Common myeloid progenitor, CD34-positive (primary cell): ENCODE measurements at regions not wholly inside any gene's neighbourhood (a gene's known extent, or its start where the extent isn't known, plus 50 kb on each side); places are given as distances from the start of the nearest gene placed in this dataset.

Experiments
- CTCF ChIA-PET: fragments of 350-600 bp; sonication (Branson Sonifier 250); formaldehyde crosslinking; loops from one replicate; lab custom pipeline; 2021; ENCODE audit warnings: antibody characterized with exemption; lab: Charles Lee
- POLR2A ChIA-PET: fragments of 350-600 bp; sonication (Branson Sonifier 250); formaldehyde crosslinking; loops from one replicate; lab custom pipeline; 2021; ENCODE audit warnings: antibody characterized with exemption; lab: Charles Lee
- DNase-seq, 3 donors: peaks; one replicate each; pipeline versions ENCODE4 v3.0.0 to v3.0.0-alpha.2; 2013
- H3K27ac ChIP-seq, 2 experiments: 1 replicate in 1 of 2; 2 replicates in 1 of 2; pipeline ENCODE4 v1.7.0; 2013; ENCODE audit warnings: inconsistent platforms in 2 of 2, low read length in 2 of 2, mild to moderate bottlenecking in 2 of 2, low read depth in 1 of 2, moderate library complexity in 1 of 2; ENCODE audit not compliant: severe bottlenecking in 2 of 2, insufficient read depth in 1 of 2, poor library complexity in 1 of 2
- H3K27me3 ChIP-seq, 5 experiments: replicated peaks in 2 of 5; 1 replicate in 3 of 5; 2 replicates in 2 of 5; pipeline versions ENCODE4 v1.6.1 to v1.7.0; 2013; ENCODE audit warnings: low read length in 4 of 5, mild to moderate bottlenecking in 2 of 5, moderate library complexity in 2 of 5, inconsistent platforms in 1 of 5; ENCODE audit not compliant: insufficient read depth in 5 of 5, control insufficient read depth in 4 of 5
- H3K36me3 ChIP-seq, 4 experiments: 1 replicate in 2 of 4; 2 replicates in 2 of 4; pipeline versions ENCODE4 v1.6.1 to v1.7.0; 2013; ENCODE audit warnings: low read length in 3 of 4, control low read depth in 1 of 4, mild to moderate bottlenecking in 1 of 4; ENCODE audit not compliant: control insufficient read depth in 4 of 4, insufficient read depth in 4 of 4
- H3K4me1 ChIP-seq, 4 experiments: 1 replicate in 3 of 4; 2 replicates in 1 of 4; pipeline versions ENCODE4 v1.6.1 to v1.7.1; 2013; ENCODE audit warnings: low read length in 3 of 4, mild to moderate bottlenecking in 3 of 4, control low read depth in 1 of 4, inconsistent platforms in 1 of 4, moderate library complexity in 1 of 4; ENCODE audit not compliant: control insufficient read depth in 4 of 4, insufficient read depth in 4 of 4; ENCODE audit errors: control extremely low read depth in 1 of 4
- H3K4me3 ChIP-seq, 7 experiments: 1 replicate in 4 of 7; 2 replicates in 3 of 7; pipeline versions ENCODE4 v1.5.1 to v1.7.0; 2013; ENCODE audit warnings: mild to moderate bottlenecking in 7 of 7, low read length in 6 of 7, moderate library complexity in 6 of 7, inconsistent platforms in 2 of 7, low read depth in 2 of 7, control low read depth in 1 of 7; ENCODE audit not compliant: insufficient read depth in 4 of 7, control insufficient read depth in 1 of 7; ENCODE audit errors: extremely low read depth in 1 of 7
- H3K9me3 ChIP-seq, 5 experiments: 1 replicate in 4 of 5; 2 replicates in 1 of 5; pipeline versions ENCODE4 v1.6.1 to v1.7.1; 2013; ENCODE audit warnings: low read length in 4 of 5, mild to moderate bottlenecking in 2 of 5, inconsistent platforms in 1 of 5, low read depth in 1 of 5, moderate library complexity in 1 of 5; ENCODE audit not compliant: control insufficient read depth in 4 of 5, insufficient read depth in 2 of 5; ENCODE audit errors: control extremely low read depth in 1 of 5
- WGBS: methylation state at CpG from one replicate; pipeline ENCODE4 v1.1.5; 2013; ENCODE audit not compliant: insufficient coverage; 5-methylcytosine and 5-hydroxymethylcytosine counted together

- Histone ChIP-seq H3K4me1 (peaks cover 0 to 14% (median 10%) of the 10 kb centered on the region in 4 experiments), H3K36me3 (no peaks in the 10 kb centered on the region), H3K27me3 (no peaks in the 10 kb centered on the region), H3K4me3 (no peak overlapping the region), H3K27ac (no peak overlapping the region), H3K9me3 (peaks cover 0 to 9% (median 0%) of the 10 kb centered on the region in 5 experiments)
- 52% methylated on average over 8 of the region's 11 CpGs for WGBS
- CTCF ChIA-PET, result no interaction called here
- DNase-seq, result no peak
- POLR2A ChIA-PET, result no interaction called here
Measured at GRCh38 chrX:39948582-39948981, 149.2 kb downstream of the BCOR start.

- H3K4me1 ChIP-seq, result peaks cover 0 to 16% (median 10%) of the 10 kb centered on the region in 4 experiments
- H3K36me3 ChIP-seq, result no peaks in the 10 kb centered on the region
- H3K27ac ChIP-seq, result no peak overlapping the region
- no peak overlapping the region for H3K4me3 ChIP-seq
- POLR2A ChIA-PET, result no interaction called here
- 100% methylated on average over 2 of the region's 3 CpGs for WGBS
- CTCF ChIA-PET, result interaction anchor here (0.6 to 1.0 kb wide), 3 partner anchors 11 to 759 kb away, joined by 3 read pairs; no protein-coding TSS in a partner anchor
- H3K9me3 ChIP-seq, result peaks cover 0 to 9% (median 0%) of the 10 kb centered on the region in 5 experiments
- no peak for DNase-seq
- no peaks in the 10 kb centered on the region for H3K27me3 ChIP-seq
Measured at GRCh38 chrX:39950018-39950688, 147.6 kb downstream of the BCOR start.

- Histone ChIP-seq H3K9me3 (peaks cover 0 to 9% (median 0%) of the 10 kb centered on the region in 5 experiments), H3K36me3 (no peaks in the 10 kb centered on the region), H3K27me3 (no peaks in the 10 kb centered on the region), H3K27ac (no peak overlapping the region), H3K4me3 (no peak overlapping the region), H3K4me1 (peaks cover 0 to 12% (median 2%) of the 10 kb centered on the region in 4 experiments)
- no peak for DNase-seq
- 94% methylated on average over 2 of the region's 3 CpGs for WGBS
- POLR2A ChIA-PET, result no interaction called here
- CTCF ChIA-PET, result no interaction called here
Measured at GRCh38 chrX:39952989-39953388, 144.8 kb downstream of the BCOR start.

GRCh38 chrX:39953879-39954278 is 143.9 kb downstream of the BCOR start:
- no peaks in the 10 kb centered on the region for H3K27me3 ChIP-seq
- POLR2A ChIA-PET, result no interaction called here
- no peaks in the 10 kb centered on the region for H3K36me3 ChIP-seq
- CTCF ChIA-PET, result interaction anchor here (0.9 kb wide), 1 partner anchor 60 kb away, joined by 3 read pairs; no protein-coding TSS in a partner anchor
- no peak overlapping the region for H3K27ac ChIP-seq
- no peak for DNase-seq
- H3K4me3 ChIP-seq, result no peak overlapping the region
- H3K4me1 ChIP-seq, result peaks cover 0 to 7% (median 0%) of the 10 kb centered on the region in 4 experiments
- H3K9me3 ChIP-seq, result peaks cover 0 to 9% (median 0%) of the 10 kb centered on the region in 5 experiments
- WGBS, result 78% methylated on average over 10 of the region's 10 CpGs

GRCh38 chrX:39954851-39955250 is 142.9 kb downstream of the BCOR start:
- CTCF ChIA-PET, result no interaction called here
- H3K36me3 ChIP-seq, result no peaks in the 10 kb centered on the region
- POLR2A ChIA-PET, result no interaction called here
- H3K9me3 ChIP-seq, result peaks cover 0 to 9% (median 0%) of the 10 kb centered on the region in 5 experiments
- no peak for DNase-seq
- no peaks in the 10 kb centered on the region for H3K27me3 ChIP-seq
- H3K27ac ChIP-seq, result no peak overlapping the region
- no peak overlapping the region for H3K4me3 ChIP-seq
- peaks cover 0 to 6% (median 0%) of the 10 kb centered on the region in 4 experiments for H3K4me1 ChIP-seq
- WGBS, result 82% methylated on average over 4 of the region's 9 CpGs

- no peak overlapping the region for H3K4me3 ChIP-seq
- WGBS, result 84% methylated on average over 3 of the region's 4 CpGs
- H3K27ac ChIP-seq, result no peak overlapping the region
- DNase-seq, result peak in 2 of 3 donors; percentile 22 to 30
- peaks cover 0 to 6% (median 0%) of the 10 kb centered on the region in 4 experiments for H3K4me1 ChIP-seq
- H3K27me3 ChIP-seq, result no peaks in the 10 kb centered on the region
- ChIA-PET POLR2A (no interaction called here), CTCF (no interaction called here)
- H3K9me3 ChIP-seq, result peaks cover 0 to 5% (median 0%) of the 10 kb centered on the region in 5 experiments
- H3K36me3 ChIP-seq, result no peaks in the 10 kb centered on the region
Measured at GRCh38 chrX:39955625-39956024, 142.1 kb downstream of the BCOR start.

GRCh38 chrX:39956803-39957394 is 140.9 kb downstream of the BCOR start:
- H3K4me3 ChIP-seq, result no peak overlapping the region
- peaks cover 0 to 6% (median 0%) of the 10 kb centered on the region in 4 experiments for H3K4me1 ChIP-seq
- CTCF ChIA-PET, result no interaction called here
- no peaks in the 10 kb centered on the region for H3K36me3 ChIP-seq
- no peak for DNase-seq
- no peak overlapping the region for H3K27ac ChIP-seq
- WGBS, result 88% methylated on average over 5 of the region's 7 CpGs
- POLR2A ChIA-PET, result no interaction called here
- peaks cover 0 to 4% (median 0%) of the 10 kb centered on the region in 5 experiments for H3K9me3 ChIP-seq
- no peaks in the 10 kb centered on the region for H3K27me3 ChIP-seq
